Right renal cortex interstitium (tissue), 3 donors: ENCODE measurements at regions not wholly inside any gene's neighbourhood (a gene's known extent, or its start where the extent isn't known, plus 50 kb on each side); places are given as distances from the start of the nearest gene placed in this dataset.

Source experiments
- DNase-seq, 3 donors: peaks; one replicate each; pipeline ENCODE4 v3.0.0-alpha.2; 2013; ENCODE audit warnings: low read depth in 3 of 3, low spot score in 2 of 3

DNA sequence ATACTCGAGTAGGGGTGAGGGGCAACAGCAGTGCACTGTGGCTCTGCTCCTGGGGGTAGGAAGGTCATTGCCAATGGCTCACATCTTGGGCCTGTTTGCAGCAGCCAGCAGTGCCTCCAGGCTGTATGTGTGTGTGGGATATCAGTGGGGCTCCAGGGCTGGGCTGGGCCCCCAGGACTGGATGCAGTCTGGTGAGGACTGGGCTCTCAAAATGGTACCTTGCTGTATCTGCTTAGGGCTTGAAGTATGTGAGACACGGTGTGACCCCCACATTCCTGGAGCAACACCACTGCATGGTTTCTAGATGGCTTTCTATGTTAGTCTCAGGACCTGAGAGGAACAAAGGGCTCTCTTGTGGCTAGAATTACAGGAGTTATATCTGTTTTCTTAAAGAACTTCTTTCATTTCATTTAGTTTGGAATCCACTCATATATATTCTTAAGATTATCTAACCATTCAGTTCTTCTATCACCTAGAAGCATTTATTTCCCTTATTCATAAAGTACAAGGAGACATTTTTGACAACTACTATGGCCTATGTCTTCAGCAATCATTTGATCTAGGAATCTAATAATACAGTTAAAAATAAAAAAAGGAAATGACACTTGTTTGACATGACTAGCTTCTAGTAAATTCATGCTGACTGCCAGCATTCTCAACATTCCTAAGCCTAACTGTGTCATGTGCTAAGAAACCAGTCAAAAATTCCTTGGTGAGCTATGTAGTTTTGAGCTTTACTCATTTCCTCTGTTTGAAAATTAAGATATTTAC, 443.2 kb upstream of the SEMA3A start:
- no peak for DNase-seq

DNA sequence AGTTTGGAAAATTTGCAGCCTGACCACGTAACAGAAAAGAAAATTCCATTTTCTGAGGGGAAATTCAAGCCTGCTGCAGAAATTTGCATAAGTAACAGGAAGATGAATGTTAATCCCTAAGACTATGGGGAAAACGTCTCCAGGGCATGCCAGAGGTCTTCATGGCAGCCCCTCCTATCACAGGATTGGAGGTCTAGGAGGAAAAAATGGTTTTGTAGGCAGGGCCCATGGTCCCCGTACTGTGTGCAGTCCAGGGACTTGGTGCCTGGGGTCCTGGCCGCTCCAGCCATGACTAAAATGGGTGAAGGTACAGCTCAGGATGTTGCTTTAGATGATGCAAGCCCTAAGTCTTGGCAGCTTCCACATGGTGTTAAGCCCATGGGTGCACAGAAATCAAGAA, 437.3 kb upstream of the SEMA3A start:
- no peak for DNase-seq

DNA sequence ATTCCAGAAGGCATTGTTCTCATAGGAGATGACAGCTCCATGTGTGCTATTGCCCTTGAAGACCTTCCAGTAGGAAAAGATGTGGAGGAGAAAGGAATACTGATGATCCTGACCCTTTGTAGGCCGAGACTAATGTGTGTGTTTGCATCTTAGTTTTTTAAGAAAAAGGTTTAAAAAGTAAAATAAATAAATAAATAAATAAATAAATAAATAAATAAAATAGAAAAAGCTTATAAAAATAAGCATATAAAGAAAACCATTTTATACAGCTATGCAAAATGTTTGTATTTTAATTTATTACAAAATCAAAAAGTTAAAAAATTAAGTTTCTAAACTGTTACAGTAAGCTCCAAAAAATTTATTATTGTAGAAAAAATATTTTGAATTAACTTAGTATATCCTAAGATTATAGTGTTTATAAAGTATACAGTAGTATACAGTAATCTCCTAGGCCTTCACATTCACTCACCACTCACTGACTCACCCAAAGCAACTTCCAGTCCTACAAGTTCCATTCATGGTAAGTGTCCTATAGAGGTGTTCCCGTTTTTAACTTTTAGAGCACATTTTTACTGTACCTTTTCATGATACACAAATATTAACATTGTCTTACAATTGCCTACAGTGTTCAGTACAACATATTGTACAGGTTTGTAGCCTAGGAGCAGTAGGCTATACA, 435.2 kb upstream of the SEMA3A start:
- DNase-seq, result no peak

GRCh38 chr7:84629216-84629615, 434.6 kb upstream of the SEMA3A start:
- DNase-seq, result no peak

- no peak for DNase-seq
Measured at GRCh38 chr7:84627250-84627649, 432.7 kb upstream of the SEMA3A start.

GRCh38 chr7:84624927-84625326, 430.3 kb upstream of the SEMA3A start:
- DNase-seq, result no peak

DNA sequence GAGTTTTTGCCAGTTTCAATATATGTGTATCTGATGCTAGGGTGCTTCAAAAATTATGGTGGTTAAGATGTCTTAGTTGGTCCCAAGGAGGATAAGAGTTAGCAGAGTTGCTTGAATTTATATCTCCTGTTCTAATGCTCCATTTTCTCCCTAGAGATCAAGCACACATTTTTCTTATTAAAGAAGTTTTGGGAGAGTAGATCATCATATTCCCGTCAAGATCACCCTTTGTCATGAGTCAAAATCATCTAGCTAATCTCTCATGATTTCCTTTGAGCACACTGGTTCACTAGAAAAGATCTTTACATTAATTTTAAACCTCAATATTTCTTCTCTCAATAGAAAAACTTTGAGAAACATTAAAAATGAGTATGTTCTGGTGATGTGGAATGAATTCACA, 429.9 kb upstream of the SEMA3A start:
- no peak for DNase-seq

GRCh38 chr7:84617265-84618030, 422.9 kb upstream of the SEMA3A start:
- no peak for DNase-seq

DNA sequence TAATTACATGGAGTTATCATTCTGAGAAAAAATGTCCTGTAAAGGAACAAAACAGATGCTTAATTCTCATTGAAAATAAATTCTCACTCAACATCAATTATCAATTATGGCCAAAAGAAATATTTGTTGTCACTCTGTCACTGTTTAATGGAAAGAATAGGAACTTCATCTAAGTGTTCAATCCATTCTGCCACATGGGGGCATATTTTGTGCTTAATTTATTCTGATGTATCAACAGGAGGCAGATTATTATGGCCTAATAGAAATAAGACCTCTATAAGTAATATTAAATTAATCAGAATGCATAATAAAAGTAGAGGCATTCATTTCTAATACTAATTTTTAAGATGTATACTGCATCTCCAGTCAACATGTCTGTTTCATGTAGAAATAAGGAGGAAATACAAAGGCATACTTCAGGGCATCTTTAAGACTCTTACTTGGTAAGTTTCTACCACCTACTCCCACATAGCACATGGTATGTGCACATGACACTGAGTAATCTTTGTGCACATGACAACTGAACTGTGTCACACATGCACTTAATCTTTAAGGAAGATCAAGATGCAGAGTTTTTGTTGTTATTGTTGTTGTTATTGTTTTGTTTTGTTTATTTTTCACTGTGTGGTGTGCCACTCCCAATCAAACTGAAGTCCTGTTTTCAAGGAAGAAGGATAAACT, 420.4 kb upstream of the SEMA3A start:
- DNase-seq, result no peak

GRCh38 chr7:84612981-84613681, 418.5 kb upstream of the SEMA3A start:
- DNase-seq, result no peak

GRCh38 chr7:84611391-84611790, 416.8 kb upstream of the SEMA3A start:
- no peak for DNase-seq

DNA sequence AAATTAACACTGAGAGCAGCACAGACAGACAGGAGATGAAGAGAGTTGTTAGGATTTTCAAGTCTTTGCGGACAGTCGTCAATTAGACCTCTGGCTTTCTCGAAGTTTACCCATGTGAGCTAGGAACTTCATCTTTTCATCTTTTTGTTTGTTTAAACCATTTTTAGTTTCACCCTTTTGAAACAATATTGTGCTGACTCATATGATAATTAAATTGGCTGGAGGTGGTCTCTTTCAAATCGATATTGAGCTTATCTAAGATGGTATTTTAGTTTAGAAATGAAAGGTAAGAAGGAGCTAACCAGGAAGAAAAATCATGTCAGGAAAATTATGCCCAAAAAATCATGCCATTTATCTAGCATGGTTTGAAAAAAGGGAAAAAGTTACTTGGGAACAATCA, 415.8 kb upstream of the SEMA3A start:
- no peak for DNase-seq

DNA sequence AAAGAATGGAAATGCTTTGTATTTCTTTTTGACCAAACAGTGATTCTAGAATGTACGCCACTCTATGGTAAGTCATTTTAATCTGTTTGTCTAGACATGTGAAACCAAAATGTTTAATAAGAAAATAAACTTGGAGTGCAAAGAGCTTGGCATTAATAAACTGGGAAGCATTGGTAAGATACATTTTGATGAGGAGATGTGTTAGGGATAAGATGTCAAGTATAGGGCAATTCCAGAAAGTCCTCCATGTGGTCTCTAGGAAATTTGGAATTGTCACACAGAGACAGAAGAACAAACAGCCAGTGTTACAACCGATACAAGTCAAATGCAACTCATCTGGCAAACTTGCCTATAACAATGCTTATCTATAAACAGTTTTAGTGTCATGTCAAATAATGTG, 410.7 kb upstream of the SEMA3A start:
- no peak for DNase-seq

- no peak for DNase-seq
Measured at GRCh38 chr7:84603545-84603944, 409.0 kb upstream of the SEMA3A start.

DNA sequence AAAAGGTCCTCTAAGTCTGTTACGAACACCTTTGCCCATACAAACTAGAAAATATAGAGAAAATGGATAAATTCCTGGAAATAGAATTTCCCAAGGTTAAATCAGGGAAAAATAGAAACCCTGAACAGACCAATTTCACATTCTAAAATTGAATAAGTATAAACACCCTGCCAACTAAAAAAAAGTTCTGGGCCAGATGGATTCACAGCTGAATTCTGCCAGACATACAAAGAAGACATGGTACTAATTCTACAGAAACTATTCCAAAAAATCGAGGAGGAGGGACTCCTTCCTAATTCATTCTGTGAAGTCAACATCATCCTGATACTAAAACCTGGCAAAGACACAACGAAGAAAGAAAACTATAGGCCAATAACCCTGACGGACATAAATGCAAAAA, 400.4 kb upstream of the SEMA3A start:
- DNase-seq, result no peak

GRCh38 chr7:84591897-84592296, 397.3 kb upstream of the SEMA3A start:
- DNase-seq, result no peak

DNA sequence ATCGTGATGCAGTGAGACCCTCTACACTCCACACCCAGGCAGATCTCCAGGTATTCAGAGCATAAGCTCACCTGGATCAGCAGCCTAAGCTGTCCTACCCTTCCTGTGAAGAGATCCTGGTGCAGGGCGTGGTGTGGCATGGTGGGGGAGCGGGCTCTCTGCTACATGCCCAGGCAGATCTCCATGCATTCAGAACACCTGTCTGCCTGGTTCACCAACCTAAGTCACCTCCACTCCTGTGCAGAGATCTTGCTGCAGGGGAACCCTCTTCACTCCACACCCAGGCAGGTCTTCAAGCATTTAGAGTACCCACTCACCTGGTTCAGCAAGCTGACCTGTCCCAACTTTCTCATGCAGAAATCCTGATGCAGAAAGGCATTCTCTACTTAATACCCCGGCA, 394.4 kb upstream of the SEMA3A start:
- DNase-seq, result no peak

DNA sequence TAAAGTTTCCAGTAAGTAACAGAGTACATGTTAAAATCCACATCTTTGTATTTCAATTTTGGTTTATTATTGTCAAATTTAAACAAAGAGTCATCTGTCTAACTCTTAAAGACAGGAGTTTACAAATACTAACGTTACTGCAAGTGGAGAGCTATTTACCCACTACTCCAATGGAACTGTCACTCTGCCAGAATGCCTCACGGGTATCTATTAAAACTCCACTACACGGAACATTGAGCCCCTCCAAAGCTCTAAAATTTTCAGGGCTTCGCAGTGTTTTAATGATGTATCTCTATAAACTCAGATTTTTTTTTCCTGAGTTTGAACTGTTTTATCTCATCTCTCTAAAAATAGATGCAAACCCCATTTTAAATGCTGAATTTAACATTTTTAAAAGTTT, 388.7 kb upstream of the SEMA3A start:
- DNase-seq, result no peak

DNA sequence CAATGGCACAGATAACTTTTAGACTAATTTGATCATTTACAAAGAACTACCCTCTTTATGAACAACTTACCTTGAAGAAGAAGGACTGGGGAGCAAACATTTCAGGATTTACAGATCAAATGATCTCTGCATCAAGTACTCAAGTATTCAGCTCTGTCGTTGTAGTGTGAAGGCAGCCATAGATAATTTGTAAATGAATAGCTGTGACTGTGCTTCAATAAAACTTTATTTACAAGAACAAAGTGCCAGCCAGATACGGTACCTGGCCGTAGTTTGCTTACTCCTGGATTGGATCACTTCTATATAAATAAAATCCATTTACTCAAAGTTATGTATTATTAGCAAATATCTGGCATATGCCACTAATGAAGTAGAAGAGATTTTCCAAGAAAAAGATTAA, 388.2 kb upstream of the SEMA3A start:
- DNase-seq, result no peak

- DNase-seq, result no peak
Measured at GRCh38 chr7:84578825-84579224, 384.2 kb upstream of the SEMA3A start.

GRCh38 chr7:84568781-84569180, 374.2 kb upstream of the SEMA3A start:
- DNase-seq, result no peak
